ENCODE measurements at regions not wholly inside any gene's neighbourhood (a gene's known extent, or its start where the extent isn't known, plus 50 kb on each side); places are given as distances from the start of the nearest gene placed in this dataset.

- no peak for FAIRE-seq
- TF ChIP-seq CTCF (IDR thresholded peaks at IDR 0.05; ENCODE audit: insufficient read depth, missing control alignments), result no peak
- no peak for DNase-seq (ENCODE audit: insufficient read length, low spot score)
Observed at GRCh38 chrX:8105531-8105930, 65.5 kb downstream of the VCX2 start.

- FAIRE-seq (no peak), DNase-seq (ENCODE audit: insufficient read length, low spot score) (no peak)
- no peak for TF ChIP-seq CTCF (IDR thresholded peaks at IDR 0.05; ENCODE audit: insufficient read depth, missing control alignments)
Observed at GRCh38 chrX:8103655-8104054, 67.4 kb downstream of the VCX2 start.

- no peak for DNase-seq (ENCODE audit: insufficient read length, low spot score)
- TF ChIP-seq CTCF (IDR thresholded peaks at IDR 0.05; ENCODE audit: insufficient read depth, missing control alignments), result no peak
- no peak for FAIRE-seq
Observed at GRCh38 chrX:8091510-8091909, 79.6 kb downstream of the VCX2 start.

GRCh38 chrX:8090906-8091305 lies 80.2 kb downstream of the VCX2 start:
- no peak for TF ChIP-seq CTCF (IDR thresholded peaks at IDR 0.05; ENCODE audit: insufficient read depth, missing control alignments)
- FAIRE-seq (no peak), DNase-seq (ENCODE audit: insufficient read length, low spot score) (no peak)

- no peak for TF ChIP-seq CTCF (IDR thresholded peaks at IDR 0.05; ENCODE audit: insufficient read depth, missing control alignments)
- FAIRE-seq (no peak), DNase-seq (ENCODE audit: insufficient read length, low spot score) (no peak)
Observed at GRCh38 chrX:8090482-8090881, 80.6 kb downstream of the VCX2 start.

- no peak for TF ChIP-seq CTCF (IDR thresholded peaks at IDR 0.05; ENCODE audit: insufficient read depth, missing control alignments)
- no peak for FAIRE-seq
- DNase-seq (ENCODE audit: insufficient read length, low spot score), result no peak
Observed at GRCh38 chrX:8089141-8089540, 81.9 kb downstream of the VCX2 start.

GRCh38 chrX:8084006-8084405 lies 87.1 kb downstream of the VCX2 start:
- no peak for TF ChIP-seq CTCF (IDR thresholded peaks at IDR 0.05; ENCODE audit: insufficient read depth, missing control alignments)
- DNase-seq (ENCODE audit: insufficient read length, low spot score) (no peak), FAIRE-seq (no peak)
